Adrenal gland (tissue), 5 donors: ENCODE measurements at regions not wholly inside any gene's neighbourhood (a gene's known extent, or its start where the extent isn't known, plus 50 kb on each side); places are given as distances from the start of the nearest gene placed in this dataset.

Source experiments
- CTCF ChIP-seq, 6 experiments: fragments of 450-650 bp in 4 of 6; fragments of 200-600 bp in 2 of 6; sonication (generic) in 1 of 6; IDR thresholded peaks; 1 replicate in 5 of 6; 2 replicates in 1 of 6; pipeline versions ENCODE4 v1.5.1 to v1.8.0; 2016 to 2021; ENCODE audit warnings: antibody characterized with exemption in 6 of 6, mild to moderate bottlenecking in 2 of 6, moderate library complexity in 1 of 6
- POLR2A ChIP-seq, 2 donors: fragments of 450-650 bp; IDR thresholded peaks; one replicate each; pipeline ENCODE4 v1.6.1; 2017; ENCODE audit warnings: antibody characterized with exemption in 2 of 2, mild to moderate bottlenecking in 2 of 2, moderate library complexity in 1 of 2
- donor health status: DM: no; HTN: no; CAD: no.

- TF ChIP-seq POLR2A (IDR thresholded peaks at IDR 0.05) (no peak), CTCF (IDR thresholded peaks at IDR 0.05) (no peak)
Observed at GRCh38 chr10:4529266-4529665, 296.7 kb upstream of the AKR1E2 start.
